Sigmoid colon (tissue), 4 donors: ENCODE measurements at regions not wholly inside any gene's neighbourhood (a gene's known extent, or its start where the extent isn't known, plus 50 kb on each side); places are given as distances from the start of the nearest gene placed in this dataset.

ENCODE experiments used
- CTCF ChIP-seq, 4 experiments: fragments of 450-650 bp in 3 of 4; fragments of 200-600 bp in 1 of 4; IDR thresholded peaks; one replicate each; pipeline ENCODE4 v1.5.1; 2016 to 2019; ENCODE audit warnings: antibody characterized with exemption in 4 of 4, mild to moderate bottlenecking in 3 of 4, moderate library complexity in 2 of 4
- POLR2AphosphoS5 ChIP-seq, 4 donors: sonication (generic); formaldehyde crosslinking; IDR thresholded peaks; one replicate each; pipeline ENCODE4 v1.6.1; 2017; ENCODE audit warnings: antibody characterized with exemption in 4 of 4

DNA sequence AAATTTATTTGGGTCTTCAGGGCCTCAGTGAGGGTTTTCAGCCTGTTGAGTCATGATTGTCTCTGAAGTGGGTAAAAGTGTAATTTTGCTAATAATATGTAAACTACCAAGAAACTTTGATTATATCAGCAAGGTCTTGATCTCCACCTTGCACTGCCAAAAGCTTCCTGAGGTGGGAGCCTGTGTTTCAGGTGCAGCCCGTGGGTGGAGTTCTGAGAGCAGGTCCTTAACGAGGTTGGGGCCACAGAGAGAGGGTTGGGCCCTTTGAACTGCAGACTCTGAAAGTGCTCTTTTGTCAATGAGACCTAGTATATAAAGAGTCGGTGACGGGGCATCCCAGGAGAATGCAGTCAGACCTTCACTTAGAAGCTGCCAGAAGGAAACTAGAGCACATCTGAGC lies 129.7 kb upstream of the MAP3K4 start:
- no peak for TF ChIP-seq CTCF (IDR thresholded peaks at IDR 0.05)
- no peak for TF ChIP-seq POLR2AphosphoS5 (IDR thresholded peaks at IDR 0.05)
